Adipocyte (in vitro differentiated cells): ENCODE measurements at regions not wholly inside any gene's neighbourhood (a gene's known extent, or its start where the extent isn't known, plus 50 kb on each side); places are given as distances from the start of the nearest gene placed in this dataset.
"Not testable (repeated sequence)": the region's sequence is repeated elsewhere in the genome, so short reads cannot be mapped to it uniquely, and the experiment has no call there.

Experiments
- DNase-seq: peaks from one replicate; pipeline ENCODE4 v3.0.0-alpha.2; 2015; ENCODE audit warnings: low read depth
- H3K27me3 ChIP-seq: replicated peaks from 2 replicates; pipeline ENCODE4 v1.7.0; 2013; ENCODE audit warnings: mild to moderate bottlenecking, low read length, moderate library complexity; ENCODE audit not compliant: control insufficient read depth, insufficient read depth
- H3K36me3 ChIP-seq: 2 replicates; pipeline ENCODE4 v1.7.0; 2013; ENCODE audit warnings: low read length, mild to moderate bottlenecking, moderate library complexity; ENCODE audit not compliant: control insufficient read depth, insufficient read depth, severe bottlenecking
- H3K4me1 ChIP-seq: 2 replicates; pipeline ENCODE4 v1.7.0; 2013; ENCODE audit warnings: mild to moderate bottlenecking, low read length, moderate library complexity; ENCODE audit not compliant: control insufficient read depth, insufficient read depth
- H3K4me3 ChIP-seq: 2 replicates; pipeline ENCODE4 v1.7.0; 2013; ENCODE audit warnings: mild to moderate bottlenecking, low read length, moderate library complexity
- H3K9ac ChIP-seq: 2 replicates; pipeline ENCODE4 v1.7.0; 2013; ENCODE audit warnings: mild to moderate bottlenecking, low read length, moderate library complexity
- H3K9me3 ChIP-seq: 2 replicates; pipeline ENCODE4 v1.7.0; 2013; ENCODE audit warnings: mild to moderate bottlenecking, low read length, moderate library complexity; ENCODE audit not compliant: control insufficient read depth

GRCh38 chr7:16369855-16370254 lies 51.5 kb downstream of the CRPPA start:
- no peak for DNase-seq
- H3K9me3 ChIP-seq, result no peaks in the 10 kb centered on the region
- H3K36me3 ChIP-seq, result no peaks in the 10 kb centered on the region
- H3K4me1 ChIP-seq, result no peaks in the 10 kb centered on the region
- H3K9ac ChIP-seq, result no peak overlapping the region
- H3K27me3 ChIP-seq, result no peaks in the 10 kb centered on the region
- no peak overlapping the region for H3K4me3 ChIP-seq

- not testable (repeated sequence) for H3K4me3 ChIP-seq, DNase-seq, H3K9ac ChIP-seq, H3K4me1 ChIP-seq, H3K9me3 ChIP-seq, H3K36me3 ChIP-seq, H3K27me3 ChIP-seq
Measured at GRCh38 chr7:16369309-16369708, 52.0 kb downstream of the CRPPA start.

- Histone ChIP-seq H3K4me1 (no peaks in the 10 kb centered on the region), H3K9ac (no peak overlapping the region), H3K36me3 (no peaks in the 10 kb centered on the region), H3K9me3 (no peaks in the 10 kb centered on the region), H3K4me3 (no peak overlapping the region), H3K27me3 (no peaks in the 10 kb centered on the region)
- no peak for DNase-seq
Measured at GRCh38 chr7:16368885-16369284, 52.5 kb downstream of the CRPPA start.

- Histone ChIP-seq H3K4me3 (no peak overlapping the region), H3K9ac (no peak overlapping the region), H3K9me3 (no peaks in the 10 kb centered on the region), H3K4me1 (no peaks in the 10 kb centered on the region), H3K27me3 (no peaks in the 10 kb centered on the region), H3K36me3 (no peaks in the 10 kb centered on the region)
- no peak for DNase-seq
Measured at GRCh38 chr7:16367115-16367514, 54.2 kb downstream of the CRPPA start.

GRCh38 chr7:16365952-16366351 lies 55.4 kb downstream of the CRPPA start:
- Histone ChIP-seq H3K9me3 (no peaks in the 10 kb centered on the region), H3K4me3 (no peak overlapping the region), H3K4me1 (no peaks in the 10 kb centered on the region), H3K9ac (no peak overlapping the region), H3K36me3 (no peaks in the 10 kb centered on the region), H3K27me3 (no peaks in the 10 kb centered on the region)
- no peak for DNase-seq

- Histone ChIP-seq H3K4me3 (no peak overlapping the region), H3K9me3 (no peaks in the 10 kb centered on the region), H3K27me3 (no peaks in the 10 kb centered on the region), H3K36me3 (no peaks in the 10 kb centered on the region), H3K4me1 (no peaks in the 10 kb centered on the region), H3K9ac (no peak overlapping the region)
- peak; percentile 29 for DNase-seq
Measured at GRCh38 chr7:16365177-16365576, 56.2 kb downstream of the CRPPA start.

- H3K9ac ChIP-seq, result no peak overlapping the region
- H3K4me3 ChIP-seq, result no peak overlapping the region
- no peaks in the 10 kb centered on the region for H3K27me3 ChIP-seq
- H3K36me3 ChIP-seq, result no peaks in the 10 kb centered on the region
- H3K4me1 ChIP-seq, result no peaks in the 10 kb centered on the region
- no peaks in the 10 kb centered on the region for H3K9me3 ChIP-seq
- no peak for DNase-seq
Measured at GRCh38 chr7:16359216-16359615, 62.1 kb downstream of the CRPPA start.

GRCh38 chr7:16357921-16358320 lies 63.4 kb downstream of the CRPPA start:
- no peak overlapping the region for H3K9ac ChIP-seq
- H3K4me1 ChIP-seq, result no peaks in the 10 kb centered on the region
- H3K9me3 ChIP-seq, result no peaks in the 10 kb centered on the region
- H3K4me3 ChIP-seq, result no peak overlapping the region
- H3K36me3 ChIP-seq, result no peaks in the 10 kb centered on the region
- H3K27me3 ChIP-seq, result no peaks in the 10 kb centered on the region
- no peak for DNase-seq

- Histone ChIP-seq H3K4me3 (no peak overlapping the region), H3K4me1 (no peaks in the 10 kb centered on the region), H3K9ac (no peak overlapping the region), H3K9me3 (no peaks in the 10 kb centered on the region), H3K27me3 (no peaks in the 10 kb centered on the region), H3K36me3 (no peaks in the 10 kb centered on the region)
- no peak for DNase-seq
Measured at GRCh38 chr7:16357474-16357873, 63.9 kb downstream of the CRPPA start.

- no peak overlapping the region for H3K9ac ChIP-seq
- H3K36me3 ChIP-seq, result no peaks in the 10 kb centered on the region
- H3K4me1 ChIP-seq, result no peaks in the 10 kb centered on the region
- DNase-seq, result peak; percentile 71
- no peaks in the 10 kb centered on the region for H3K9me3 ChIP-seq
- H3K27me3 ChIP-seq, result no peaks in the 10 kb centered on the region
- H3K4me3 ChIP-seq, result no peak overlapping the region
Measured at GRCh38 chr7:16356301-16356958, 64.9 kb downstream of the CRPPA start.

- Histone ChIP-seq H3K27me3 (no peaks in the 10 kb centered on the region), H3K36me3 (no peaks in the 10 kb centered on the region), H3K9ac (no peak overlapping the region), H3K4me1 (no peaks in the 10 kb centered on the region), H3K9me3 (peaks cover 7% of the 10 kb centered on the region), H3K4me3 (no peak overlapping the region)
- DNase-seq, result no peak
Measured at GRCh38 chr7:16354573-16354972, 66.8 kb downstream of the CRPPA start.

GRCh38 chr7:16353226-16353625 lies 68.1 kb downstream of the CRPPA start:
- no peaks in the 10 kb centered on the region for H3K27me3 ChIP-seq
- H3K36me3 ChIP-seq, result no peaks in the 10 kb centered on the region
- H3K9me3 ChIP-seq, result peaks cover 8% of the 10 kb centered on the region
- no peak overlapping the region for H3K9ac ChIP-seq
- no peak overlapping the region for H3K4me3 ChIP-seq
- no peaks in the 10 kb centered on the region for H3K4me1 ChIP-seq
- no peak for DNase-seq
